GM13977 (cell line): ENCODE measurements at regions not wholly inside any gene's neighbourhood (a gene's known extent, or its start where the extent isn't known, plus 50 kb on each side); places are given as distances from the start of the nearest gene placed in this dataset.

Source experiments
- DNase-seq: peaks from one replicate; pipeline ENCODE4 v3.0.0; 2012; ENCODE audit warnings: low spot score
- CTCF ChIP-seq: IDR thresholded peaks from 2 replicates; pipeline ENCODE4 v1.5.1; 2012; ENCODE audit warnings: mild to moderate bottlenecking, control low read depth; ENCODE audit not compliant: insufficient read depth; ENCODE audit errors: extremely low read depth, missing control alignments
- in situ Hi-C: fragments of 300-500 bp; cut with MboI; formaldehyde crosslinking; loops from one replicate; pipeline ENCODE4 v1.12.0; 2022; ENCODE audit warnings: low sequenced_read_pairs, low pct_unique_long_range_greater_than_20kb, mixed read lengths, inconsistent platforms; ENCODE audit not compliant: unreplicated experiment

- TF ChIP-seq CTCF = no peak
- DNase-seq = no peak
- in situ Hi-C loops = no loop called here
These were observed 123.0 kb upstream of the AGBL1 start for GRCh38 chr15:85956532-85957275.

- in situ Hi-C loops = no loop called here
- TF ChIP-seq CTCF = no peak
- DNase-seq = no peak
These were observed 120.1 kb upstream of the AGBL1 start for GRCh38 chr15:85959611-85960010.

- TF ChIP-seq CTCF = no peak
- in situ Hi-C loops = no loop called here
- no peak for DNase-seq
These were observed 119.3 kb upstream of the AGBL1 start for GRCh38 chr15:85960381-85960780.

- in situ Hi-C loops = no loop called here
- TF ChIP-seq CTCF = no peak
- no peak for DNase-seq
These were observed 117.8 kb upstream of the AGBL1 start for GRCh38 chr15:85961821-85962220.

GRCh38 chr15:85963262-85963760, 116.4 kb upstream of the AGBL1 start:
- TF ChIP-seq CTCF = no peak
- in situ Hi-C loops = no loop called here
- DNase-seq = no peak

GRCh38 chr15:85964471-85964870, 115.2 kb upstream of the AGBL1 start:
- in situ Hi-C loops = no loop called here
- DNase-seq = no peak
- no peak for TF ChIP-seq CTCF
